Spleen (tissue), 11 donors: ENCODE measurements at regions not wholly inside any gene's neighbourhood (a gene's known extent, or its start where the extent isn't known, plus 50 kb on each side); places are given as distances from the start of the nearest gene placed in this dataset.

Experiments
- DNase-seq: peaks from one replicate; pipeline ENCODE4 v3.0.0-alpha.2; 2020
- H3K27ac ChIP-seq, 8 donors: fragments of 200-600 bp; sonication (generic) in 7 of 8; 1 replicate in 4 of 8; 2 replicates in 4 of 8; pipeline versions ENCODE4 v1.5.0 to v1.8.0; 2016 to 2021; ENCODE audit warnings: inconsistent platforms in 4 of 8, mild to moderate bottlenecking in 4 of 8, moderate library complexity in 1 of 8
- H3K27me3 ChIP-seq, 7 donors: fragments of 200-600 bp; sonication (generic) in 6 of 7; replicated peaks in 1 of 7; 1 replicate in 4 of 7; 2 replicates in 3 of 7; pipeline versions ENCODE4 v1.5.0 to v1.8.0; 2016 to 2021; ENCODE audit warnings: inconsistent platforms in 3 of 7, mild to moderate bottlenecking in 1 of 7
- H3K36me3 ChIP-seq, 6 donors: fragments of 200-600 bp; sonication (generic) in 5 of 6; 1 replicate in 4 of 6; 2 replicates in 2 of 6; pipeline versions ENCODE4 v1.5.0 to v1.8.0; 2016 to 2021; ENCODE audit warnings: inconsistent platforms in 2 of 6
- H3K4me1 ChIP-seq, 6 donors: fragments of 200-600 bp; sonication (generic) in 5 of 6; 1 replicate in 3 of 6; 2 replicates in 3 of 6; pipeline versions ENCODE4 v1.5.0 to v1.8.0; 2016 to 2021; ENCODE audit warnings: inconsistent platforms in 3 of 6
- H3K4me3 ChIP-seq, 8 donors: fragments of 200-600 bp; sonication (generic) in 7 of 8; 1 replicate in 4 of 8; 2 replicates in 4 of 8; pipeline versions ENCODE4 v1.5.0 to v1.8.0; 2016 to 2021; ENCODE audit warnings: inconsistent platforms in 4 of 8, mild to moderate bottlenecking in 4 of 8, moderate library complexity in 2 of 8
- H3K9me3 ChIP-seq, 8 donors: fragments of 200-600 bp; sonication (generic) in 7 of 8; 1 replicate in 4 of 8; 2 replicates in 4 of 8; pipeline versions ENCODE4 v1.5.0 to v1.8.0; 2016 to 2021; ENCODE audit warnings: inconsistent platforms in 4 of 8
- POLR2A ChIP-seq, 3 donors: fragments of 450-650 bp; IDR thresholded peaks; one replicate each; pipeline ENCODE4 v1.5.1; 2017; ENCODE audit warnings: antibody characterized with exemption in 3 of 3, mild to moderate bottlenecking in 1 of 3
- POLR2AphosphoS5 ChIP-seq, 3 donors: sonication (generic); formaldehyde crosslinking; IDR thresholded peaks; one replicate each; pipeline ENCODE4 v1.5.1; 2017; ENCODE audit warnings: antibody characterized with exemption in 3 of 3
- WGBS, 5 donors: extraction: QIAGEN DNeasy Blood & Tissue Kit in 3 of 5; methylation state at CpG; one replicate each; pipeline versions ENCODE4 v1.1.5 to v1.1.7; 2013 to 2018; 5-methylcytosine and 5-hydroxymethylcytosine counted together
- intact Hi-C: fragments of 100-400 bp; cut with DNase I; formaldehyde crosslinking; loops from one replicate; pipeline ENCODE4 v1.15.0; 2023; ENCODE audit warnings: low total_unique reads
- TF ChIP-seq, protein P1 (sequence below), 11 experiments: fragments of 200-600 bp in 7 of 11; fragments of 450-650 bp in 4 of 11; sonication (generic) in 4 of 11; IDR thresholded peaks in 8 of 11; conservative IDR thresholded peaks in 3 of 11; 1 replicate in 7 of 11; 2 replicates in 4 of 11; pipeline versions ENCODE4 v1.4.0 to v1.8.0; 2016 to 2021; ENCODE audit warnings: antibody characterized with exemption in 11 of 11, inconsistent platforms in 4 of 11, mild to moderate bottlenecking in 1 of 11
- donor health status: healthy with polysubstance abuse.
- donor health status: DM: no; HTN: no; CAD: no; lungs with moderate emphysema.
- donor health status: DM: no; HTN: no; CAD: no.
- donor health status: Bipolar disorder and iron deficiency.
- donor health status: healthy.
- donor health status: DM: no; HTN: no; CAD: no.
- donor health status: DM: yes; HTN: yes; CAD: no.

DNA sequence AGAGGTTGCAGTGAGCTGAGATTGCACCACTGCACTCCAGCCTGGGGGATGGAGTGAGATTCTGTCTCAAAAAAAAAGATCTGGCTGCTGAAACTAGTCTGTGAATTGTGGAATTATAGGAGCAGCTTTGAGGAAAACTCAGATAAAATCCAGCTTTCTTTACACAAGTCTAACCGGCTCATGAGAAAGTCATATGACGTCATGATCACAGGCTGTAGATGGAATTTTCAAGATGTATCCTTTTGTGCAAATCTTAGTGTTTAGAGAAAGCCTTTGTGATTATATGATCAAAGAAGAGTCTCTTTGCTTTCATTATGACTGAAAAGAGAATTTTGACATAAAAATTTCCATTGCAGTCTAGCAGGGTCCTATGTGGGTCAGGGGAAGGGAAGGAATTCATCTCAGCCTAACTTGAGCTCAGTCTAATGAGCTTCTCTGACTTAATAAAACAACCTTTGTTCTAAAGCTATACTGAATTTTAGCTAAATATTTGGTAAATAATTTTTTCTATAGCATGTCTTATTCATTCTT lies 90.2 kb upstream of the NCK2 start:
- 72 to 92% (median 90%) methylated on average over 2 of the region's 2 CpGs for WGBS, 5 donors
- no peak overlapping the region for H3K27ac ChIP-seq
- H3K4me1 ChIP-seq, result no peaks in the 10 kb centered on the region
- no peak for DNase-seq
- no peaks in the 10 kb centered on the region for H3K27me3 ChIP-seq
- TF ChIP-seq, protein P1, sequence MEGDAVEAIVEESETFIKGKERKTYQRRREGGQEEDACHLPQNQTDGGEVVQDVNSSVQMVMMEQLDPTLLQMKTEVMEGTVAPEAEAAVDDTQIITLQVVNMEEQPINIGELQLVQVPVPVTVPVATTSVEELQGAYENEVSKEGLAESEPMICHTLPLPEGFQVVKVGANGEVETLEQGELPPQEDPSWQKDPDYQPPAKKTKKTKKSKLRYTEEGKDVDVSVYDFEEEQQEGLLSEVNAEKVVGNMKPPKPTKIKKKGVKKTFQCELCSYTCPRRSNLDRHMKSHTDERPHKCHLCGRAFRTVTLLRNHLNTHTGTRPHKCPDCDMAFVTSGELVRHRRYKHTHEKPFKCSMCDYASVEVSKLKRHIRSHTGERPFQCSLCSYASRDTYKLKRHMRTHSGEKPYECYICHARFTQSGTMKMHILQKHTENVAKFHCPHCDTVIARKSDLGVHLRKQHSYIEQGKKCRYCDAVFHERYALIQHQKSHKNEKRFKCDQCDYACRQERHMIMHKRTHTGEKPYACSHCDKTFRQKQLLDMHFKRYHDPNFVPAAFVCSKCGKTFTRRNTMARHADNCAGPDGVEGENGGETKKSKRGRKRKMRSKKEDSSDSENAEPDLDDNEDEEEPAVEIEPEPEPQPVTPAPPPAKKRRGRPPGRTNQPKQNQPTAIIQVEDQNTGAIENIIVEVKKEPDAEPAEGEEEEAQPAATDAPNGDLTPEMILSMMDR (IDR thresholded peaks at IDR 0.05 in 8 of 11, conservative IDR thresholded peaks at IDR 0.05 in 3 of 11), result no peak
- no peak for TF ChIP-seq POLR2A (IDR thresholded peaks at IDR 0.05)
- no peak for TF ChIP-seq POLR2AphosphoS5 (IDR thresholded peaks at IDR 0.05)
- no peaks in the 10 kb centered on the region for H3K9me3 ChIP-seq
- intact Hi-C loops, result no loop called here
- no peak overlapping the region for H3K4me3 ChIP-seq
- no peaks in the 10 kb centered on the region for H3K36me3 ChIP-seq

DNA sequence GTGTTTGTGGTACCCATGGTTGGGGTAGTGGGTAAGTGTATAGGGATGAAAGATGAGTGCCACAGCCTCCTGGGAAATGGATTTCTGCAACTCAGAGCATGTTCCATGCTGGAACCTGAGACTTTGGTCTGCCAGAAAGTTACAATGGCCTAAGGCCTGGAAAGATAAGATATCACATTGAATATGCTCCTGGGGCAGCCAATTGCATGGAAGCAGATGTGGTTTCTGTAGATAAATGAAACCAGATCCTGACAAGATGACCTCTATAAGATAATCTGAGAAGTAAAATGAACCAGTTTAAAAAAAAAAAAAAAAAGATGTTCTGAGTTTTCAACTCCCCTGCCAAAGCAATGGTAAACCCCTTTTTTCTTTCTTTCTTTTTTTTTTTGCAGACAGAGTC lies 91.4 kb upstream of the NCK2 start:
- no peaks in the 10 kb centered on the region for H3K4me1 ChIP-seq
- intact Hi-C loops, result no loop called here
- no peak overlapping the region for H3K27ac ChIP-seq
- H3K4me3 ChIP-seq, result no peak overlapping the region
- H3K9me3 ChIP-seq, result peaks cover 0 to 4% (median 0%) of the 10 kb centered on the region in 8 donors
- H3K27me3 ChIP-seq, result no peaks in the 10 kb centered on the region
- DNase-seq, result no peak
- TF ChIP-seq, protein P1 (IDR thresholded peaks at IDR 0.05 in 8 of 11, conservative IDR thresholded peaks at IDR 0.05 in 3 of 11), result no peak
- no peak for TF ChIP-seq POLR2A (IDR thresholded peaks at IDR 0.05)
- TF ChIP-seq POLR2AphosphoS5 (IDR thresholded peaks at IDR 0.05), result no peak
- no peaks in the 10 kb centered on the region for H3K36me3 ChIP-seq

DNA sequence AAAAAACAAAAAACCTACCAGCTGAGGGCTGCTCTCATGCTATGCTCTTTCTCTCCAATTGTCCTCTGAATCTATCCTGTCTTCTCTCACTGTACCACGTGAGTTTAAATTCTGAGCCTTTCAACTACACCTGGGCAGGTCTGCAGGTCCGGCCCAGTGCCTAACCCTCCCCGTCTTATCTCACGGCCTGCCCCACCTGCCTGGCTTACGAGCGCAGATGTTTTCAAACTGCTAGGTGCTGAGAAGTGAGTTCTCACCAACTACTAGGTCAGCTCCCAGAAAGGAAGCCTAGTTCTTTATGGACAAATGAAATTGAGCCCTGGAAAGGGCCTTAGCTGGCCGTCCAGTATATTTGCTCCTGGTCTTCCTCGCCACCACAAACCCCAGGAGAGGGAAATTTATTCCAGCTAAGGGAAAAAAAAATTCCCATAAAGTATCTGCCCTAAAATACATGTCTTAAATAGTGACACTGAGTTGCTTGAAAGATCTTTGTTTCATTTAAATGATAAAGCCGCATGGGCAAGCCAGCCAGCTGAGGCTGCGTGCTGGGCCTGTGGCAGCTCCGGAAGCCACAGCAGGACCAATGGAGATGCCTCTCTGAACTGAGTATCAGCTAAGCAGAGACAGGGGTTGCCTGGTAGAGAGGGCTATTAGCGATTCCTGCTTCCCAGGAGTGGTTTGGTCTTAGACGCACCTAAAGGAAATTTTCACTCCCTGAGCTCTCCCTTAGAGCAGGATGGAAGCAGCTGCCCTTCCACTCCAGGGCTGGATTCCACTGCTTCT lies 92.5 kb upstream of the NCK2 start:
- no peaks in the 10 kb centered on the region for H3K36me3 ChIP-seq
- H3K4me1 ChIP-seq, result no peaks in the 10 kb centered on the region
- intact Hi-C loops, result no loop called here
- H3K27me3 ChIP-seq, result no peaks in the 10 kb centered on the region
- TF ChIP-seq, protein P1 (IDR thresholded peaks at IDR 0.05 in 8 of 11, conservative IDR thresholded peaks at IDR 0.05 in 3 of 11), result no peak
- TF ChIP-seq POLR2AphosphoS5 (IDR thresholded peaks at IDR 0.05) (no peak), POLR2A (IDR thresholded peaks at IDR 0.05) (no peak)
- H3K4me3 ChIP-seq, result no peak overlapping the region
- no peak overlapping the region for H3K27ac ChIP-seq
- H3K9me3 ChIP-seq, result peaks cover 0 to 4% (median 0%) of the 10 kb centered on the region in 8 donors
- DNase-seq, result no peak
- 94 to 97% (median 94%) methylated on average over 13 of the region's 13 CpGs for WGBS, 5 donors

DNA sequence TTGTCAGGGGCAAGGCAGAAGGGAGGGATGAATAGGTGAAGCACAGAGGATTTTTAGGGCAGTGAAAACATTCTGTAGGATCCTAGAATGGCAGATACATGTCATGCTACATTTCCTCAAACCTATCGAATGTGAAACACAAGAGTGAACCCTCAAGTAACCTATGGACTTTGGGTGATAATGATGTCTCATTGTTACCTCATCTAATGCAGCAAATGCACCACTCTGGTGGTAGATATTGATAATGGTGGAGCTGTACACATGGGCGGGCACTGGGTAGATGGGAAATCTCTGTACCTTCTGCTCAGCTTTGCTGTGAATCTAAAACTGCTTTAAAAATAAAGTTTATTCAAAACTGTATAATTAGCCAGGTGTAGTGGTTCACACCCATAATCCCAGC lies 95.2 kb upstream of the NCK2 start:
- Histone ChIP-seq H3K27ac (no peak overlapping the region), H3K4me3 (no peak overlapping the region), H3K27me3 (no peaks in the 10 kb centered on the region), H3K9me3 (peaks cover 0 to 4% (median 0%) of the 10 kb centered on the region in 8 donors), H3K36me3 (no peaks in the 10 kb centered on the region), H3K4me1 (no peaks in the 10 kb centered on the region)
- 50 to 96% (median 88%) methylated on average over 2 of the region's 2 CpGs for WGBS, 5 donors
- no peak for DNase-seq
- TF ChIP-seq POLR2A (IDR thresholded peaks at IDR 0.05), result no peak
- TF ChIP-seq POLR2AphosphoS5 (IDR thresholded peaks at IDR 0.05), result no peak
- TF ChIP-seq, protein P1 (IDR thresholded peaks at IDR 0.05 in 8 of 11, conservative IDR thresholded peaks at IDR 0.05 in 3 of 11), result no peak
- intact Hi-C loops, result no loop called here
